H1 (cell line): ENCODE measurements at regions not wholly inside any gene's neighbourhood (a gene's known extent, or its start where the extent isn't known, plus 50 kb on each side); places are given as distances from the start of the nearest gene placed in this dataset.

Experiments used
- CTCF ChIA-PET: fragments of 300-600 bp; sonication (Branson Sonifier 250); formaldehyde crosslinking; loops from one replicate; lab custom pipeline; 2021; ENCODE audit not compliant: partially characterized antibody; lab: Charles Lee
- POLR2A ChIA-PET: fragments of 300-600 bp; sonication (Branson Sonifier 250); formaldehyde crosslinking; loops from one replicate; lab custom pipeline; 2021; ENCODE audit warnings: inconsistent platforms; ENCODE audit not compliant: partially characterized antibody; lab: Charles Lee
- DNase-seq, 2 experiments: peaks; one replicate each; pipeline versions ENCODE4 v3.0.0 to v3.0.0-alpha.2; 2010 to 2022; ENCODE audit warnings: low spot score in 2 of 2, low read depth in 1 of 2, mixed read lengths in 1 of 2
- FAIRE-seq: peaks from 2 replicates; lab custom pipeline; 2011; peaks lifted over from hg19 to GRCh38; lab: Jason Lieb, UNC
- H2AFZ ChIP-seq: 2 replicates; pipeline ENCODE4 v1.8.1; 2012; ENCODE audit warnings: low read length, inconsistent platforms
- H2AK5ac ChIP-seq: 2 replicates; pipeline ENCODE4 v1.6.1; 2013; ENCODE audit warnings: low read depth, low read length
- H2BK120ac ChIP-seq: replicated peaks from 2 replicates; pipeline ENCODE3; 2013; ENCODE audit warnings: low read depth, low read length, inconsistent platforms
- H2BK12ac ChIP-seq: 2 replicates; pipeline ENCODE4 v1.6.1; 2013; ENCODE audit warnings: low read depth, low read length
- H2BK15ac ChIP-seq: 2 replicates; pipeline ENCODE4 v1.6.1; 2013; ENCODE audit warnings: low read length
- H2BK20ac ChIP-seq: 2 replicates; pipeline ENCODE4 v1.6.1; 2013; ENCODE audit warnings: low read length
- H2BK5ac ChIP-seq: 2 replicates; pipeline ENCODE4 v1.6.1; 2013; ENCODE audit warnings: low read depth, low read length
- H3K14ac ChIP-seq: 2 replicates; pipeline ENCODE4 v1.6.1; 2013; ENCODE audit warnings: inconsistent platforms; ENCODE audit not compliant: insufficient read length
- H3K18ac ChIP-seq: 2 replicates; pipeline ENCODE4 v1.6.1; 2013; ENCODE audit warnings: low read length; ENCODE audit errors: extremely low read depth
- H3K23ac ChIP-seq: 2 replicates; pipeline ENCODE4 v1.6.1; 2013; ENCODE audit warnings: inconsistent platforms; ENCODE audit not compliant: insufficient read length
- H3K23me2 ChIP-seq: 2 replicates; pipeline ENCODE4 v1.6.1; 2013; ENCODE audit warnings: low read depth, low read length
- H3K27ac ChIP-seq: 2 replicates; pipeline ENCODE4 v1.6.1; 2011; ENCODE audit warnings: low read depth, low read length, inconsistent platforms
- H3K27me3 ChIP-seq, 4 experiments: replicated peaks in 1 of 4; 1 replicate in 1 of 4; 2 replicates in 3 of 4; pipeline versions ENCODE4 v1.6.1 to v1.8.1; 2011 to 2013; ENCODE audit warnings: low read length in 3 of 4, mild to moderate bottlenecking in 3 of 4, inconsistent platforms in 2 of 4, mixed read lengths in 2 of 4, moderate library complexity in 1 of 4; ENCODE audit not compliant: control insufficient read depth in 3 of 4, insufficient read depth in 3 of 4; ENCODE audit errors: extremely low read depth in 1 of 4
- H3K36me3 ChIP-seq, 4 experiments: 2 replicates each; pipeline versions ENCODE4 v1.6.1 to v1.8.1; 2011 to 2013; ENCODE audit warnings: mild to moderate bottlenecking in 4 of 4, low read length in 3 of 4, moderate library complexity in 2 of 4, control low read depth in 1 of 4, inconsistent platforms in 1 of 4; ENCODE audit not compliant: insufficient read depth in 4 of 4, control insufficient read depth in 2 of 4
- H3K4ac ChIP-seq: replicated peaks from 2 replicates; pipeline ENCODE3; 2013; ENCODE audit warnings: low read length, low read depth, mixed read lengths, inconsistent platforms; ENCODE audit not compliant: insufficient read length
- H3K4me1 ChIP-seq, 4 experiments: replicated peaks in 1 of 4; 1 replicate in 1 of 4; 2 replicates in 3 of 4; pipeline versions ENCODE4 v1.6.1 to v1.8.1; 2011 to 2013; ENCODE audit warnings: low read length in 3 of 4, inconsistent platforms in 2 of 4, mixed read lengths in 1 of 4; ENCODE audit not compliant: insufficient read depth in 4 of 4, control insufficient read depth in 3 of 4
- H3K4me2 ChIP-seq, 2 experiments: 2 replicates each; pipeline versions ENCODE4 v1.6.1 to v1.8.1; 2011 to 2013; ENCODE audit warnings: low read depth in 2 of 2, low read length in 2 of 2, control low read depth in 1 of 2, inconsistent platforms in 1 of 2, mild to moderate bottlenecking in 1 of 2; ENCODE audit not compliant: insufficient read depth in 1 of 2
- H3K4me3 ChIP-seq, 4 experiments: fragments of 200-600, 300-600 bp in 1 of 4; sonication (generic), shearing (Covaris generic), sonication (Bioruptor Twin) in 1 of 4; 2 replicates each; pipeline versions ENCODE4 v1.5.1 to v1.8.1; 2011 to 2016; ENCODE audit warnings: low read length in 4 of 4, low read depth in 3 of 4, control low read depth in 2 of 4, inconsistent platforms in 2 of 4, mild to moderate bottlenecking in 2 of 4, mixed read lengths in 1 of 4, moderate library complexity in 1 of 4; ENCODE audit not compliant: insufficient read depth in 2 of 4; ENCODE audit errors: extremely low read depth in 1 of 4
- H3K56ac ChIP-seq: replicated peaks from 2 replicates; pipeline ENCODE3; 2013; ENCODE audit warnings: low read depth, mild to moderate bottlenecking, mixed read lengths, low read length, inconsistent platforms; ENCODE audit not compliant: insufficient read length
- H3K79me1 ChIP-seq: 2 replicates; pipeline ENCODE4 v1.6.1; 2013; ENCODE audit warnings: low read depth, low read length, control low read depth
- H3K79me2 ChIP-seq, 2 experiments: 2 replicates each; pipeline versions ENCODE4 v1.6.1 to v1.8.1; 2012 to 2013; ENCODE audit warnings: low read length in 2 of 2, mild to moderate bottlenecking in 2 of 2, inconsistent platforms in 1 of 2; ENCODE audit not compliant: insufficient read depth in 2 of 2, control insufficient read depth in 1 of 2
- H3K9ac ChIP-seq, 4 experiments: replicated peaks in 1 of 4; 1 replicate in 1 of 4; 2 replicates in 3 of 4; pipeline versions ENCODE4 v1.6.1 to v1.8.1; 2011 to 2013; ENCODE audit warnings: low read depth in 3 of 4, low read length in 3 of 4, control low read depth in 2 of 4, mild to moderate bottlenecking in 2 of 4, moderate library complexity in 2 of 4, inconsistent platforms in 1 of 4; ENCODE audit errors: extremely low read depth in 1 of 4
- H3K9me3 ChIP-seq, 2 experiments: 2 replicates each; pipeline versions ENCODE4 v1.6.1 to v1.8.1; 2012 to 2013; ENCODE audit warnings: mild to moderate bottlenecking in 2 of 2, moderate library complexity in 2 of 2, control low read depth in 1 of 2, inconsistent platforms in 1 of 2, low read depth in 1 of 2, low read length in 1 of 2, mixed read lengths in 1 of 2; ENCODE audit not compliant: insufficient read depth in 2 of 2
- H4K20me1 ChIP-seq, 2 experiments: replicated peaks in 1 of 2; 2 replicates each; pipeline versions ENCODE3 to v1.8.1; 2011 to 2013; ENCODE audit warnings: inconsistent platforms in 2 of 2, low read length in 2 of 2, mild to moderate bottlenecking in 1 of 2; ENCODE audit not compliant: insufficient read depth in 2 of 2, control insufficient read depth in 1 of 2
- H4K5ac ChIP-seq: 2 replicates; pipeline ENCODE4 v1.6.1; 2013; ENCODE audit warnings: low read length, low read depth, mixed read lengths, inconsistent platforms; ENCODE audit not compliant: insufficient read length
- H4K8ac ChIP-seq: 2 replicates; pipeline ENCODE4 v1.8.0; 2013; ENCODE audit warnings: mild to moderate bottlenecking, moderate library complexity, low read length, inconsistent platforms; ENCODE audit not compliant: insufficient read depth; ENCODE audit errors: extremely low read depth
- H4K91ac ChIP-seq: replicated peaks from 2 replicates; pipeline ENCODE3; 2013; ENCODE audit warnings: low read length, mixed read lengths, inconsistent platforms; ENCODE audit not compliant: insufficient read length
- CBX8 ChIP-seq: fragments of 300-800, 300-1000 bp; sonication (generic); IDR thresholded peaks from 2 replicates; pipeline ENCODE4 v1.7.1; 2016; ENCODE audit warnings: low read depth, low read length, borderline replicate concordance
- GABPA ChIP-seq: IDR thresholded peaks from 2 replicates; pipeline ENCODE4 v1.6.1; 2011; ENCODE audit warnings: mild to moderate bottlenecking, low read length, moderate library complexity, borderline replicate concordance; ENCODE audit not compliant: insufficient read depth
- HDAC2 ChIP-seq, 2 experiments: fragments of 300-600 bp in 1 of 2; sonication (generic) in 1 of 2; IDR thresholded peaks; 2 replicates each; pipeline ENCODE4 v1.6.1; 2011 to 2012; ENCODE audit warnings: low read depth in 2 of 2, low read length in 2 of 2, mild to moderate bottlenecking in 2 of 2, moderate library complexity in 2 of 2, borderline replicate concordance in 1 of 2, inconsistent platforms in 1 of 2
- JUN ChIP-seq: IDR thresholded peaks from 2 replicates; pipeline ENCODE4 v1.6.1; 2011; ENCODE audit warnings: low read depth, mild to moderate bottlenecking, improper control_type of control experiment, low read length
- KDM1A ChIP-seq: fragments of 200-600, 300-600 bp; sonication (generic); IDR thresholded peaks from 2 replicates; pipeline ENCODE4 v1.7.1; 2016; ENCODE audit warnings: mild to moderate bottlenecking, low read length, borderline replicate concordance
- POLR2A ChIP-seq, 2 experiments: IDR thresholded peaks; 1 replicate in 1 of 2; 2 replicates in 1 of 2; pipeline ENCODE4 v1.6.1; 2011; ENCODE audit warnings: low read depth in 2 of 2, low read length in 2 of 2, mild to moderate bottlenecking in 2 of 2; ENCODE audit errors: control extremely low read depth in 1 of 2
- POU5F1 ChIP-seq: IDR thresholded peaks from 2 replicates; pipeline ENCODE4 v1.6.1; 2011; ENCODE audit warnings: low read depth, mild to moderate bottlenecking, low read length, moderate library complexity
- SIN3A ChIP-seq, 2 experiments: IDR thresholded peaks in 1 of 2; conservative IDR thresholded peaks in 1 of 2; 2 replicates each; pipeline ENCODE4 v1.6.1; 2011 to 2012; ENCODE audit warnings: low read length in 2 of 2, improper control_type of control experiment in 1 of 2, low read depth in 1 of 2, mild to moderate bottlenecking in 1 of 2
- SP4 ChIP-seq: IDR thresholded peaks from 2 replicates; pipeline ENCODE4 v1.6.1; 2012; ENCODE audit warnings: low read length, inconsistent platforms
- SUZ12 ChIP-seq: fragments of 200-600 bp; sonication (generic); IDR thresholded peaks from 2 replicates; pipeline ENCODE4 v1.6.1; 2012; ENCODE audit warnings: mild to moderate bottlenecking, inconsistent platforms, low read length, moderate library complexity, mixed read lengths
- TCF12 ChIP-seq: IDR thresholded peaks from 2 replicates; pipeline ENCODE4 v1.6.1; 2011; ENCODE audit warnings: low read depth, mild to moderate bottlenecking, low read length
- TEAD4 ChIP-seq: IDR thresholded peaks from 2 replicates; pipeline ENCODE4 v1.6.1; 2012; ENCODE audit warnings: low read depth, low read length, inconsistent platforms, mixed read lengths
- WGBS, 2 experiments: shearing (Covaris generic) in 1 of 2; methylation state at CpG; one replicate each; pipeline versions ENCODE4 v1.1.6 to v1.1.7; 2013 to 2015; ENCODE audit warnings: low lambda C conversion rate in 2 of 2, mixed read lengths in 2 of 2, inconsistent platforms in 1 of 2, low coverage in 1 of 2, missing lambda C conversion rate in 1 of 2; ENCODE audit not compliant: insufficient replicate concordance in 2 of 2, insufficient coverage in 1 of 2, insufficient read length in 1 of 2; ENCODE audit errors: extremely low coverage in 1 of 2, missing lambda C conversion rate in 1 of 2; 5-methylcytosine and 5-hydroxymethylcytosine counted together

DNA sequence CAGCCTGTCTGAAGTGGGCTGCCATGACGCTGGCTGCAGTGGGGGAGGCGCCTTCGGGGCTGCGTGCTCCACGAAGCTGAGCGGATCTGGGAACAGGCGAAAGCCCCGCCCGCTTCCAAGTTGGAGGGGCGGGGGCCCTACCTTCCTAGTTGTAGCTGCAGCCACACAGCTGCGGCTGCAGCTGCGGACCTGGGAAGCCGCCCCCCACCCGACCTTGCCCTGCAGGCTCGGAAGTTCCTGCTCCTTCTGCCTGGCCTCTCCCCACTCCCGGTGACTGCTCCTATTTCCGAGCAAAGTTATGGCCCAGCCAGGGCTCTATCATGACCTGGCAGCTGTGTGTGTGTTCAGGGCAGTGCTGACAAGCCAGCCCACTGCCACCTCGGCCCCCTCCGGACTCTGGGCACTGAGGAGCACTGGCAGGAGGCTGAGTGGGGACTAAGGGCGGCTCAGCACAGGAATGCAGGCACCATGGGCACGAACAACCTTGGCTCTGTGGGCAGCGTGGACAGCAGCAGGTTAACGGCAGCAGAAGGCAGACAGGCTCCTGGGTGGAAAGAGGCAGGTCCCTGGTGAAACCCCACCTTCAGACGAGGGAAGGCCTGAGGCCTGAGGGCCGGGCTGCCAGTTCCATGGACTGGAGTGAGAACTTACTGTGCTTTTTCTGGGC lies 352.4 kb upstream of the TMCO5A start:
- Histone ChIP-seq H2AK5ac (no peak overlapping the region), H3K23ac (no peak overlapping the region), H4K8ac (no peak overlapping the region; the same call in 1 of the 2 replicates), H3K36me3 (no peaks in the 10 kb centered on the region), H2BK12ac (no peak overlapping the region), H2AFZ (no peak overlapping the region), H2BK15ac (no peak overlapping the region), H3K4ac (no peak overlapping the region), H2BK20ac (no peak overlapping the region), H2BK5ac (no peak overlapping the region), H4K91ac (no peak overlapping the region), H3K27ac (no peak overlapping the region), H3K79me2 (no peaks in the 10 kb centered on the region)
- 82% methylated on average over 23 of the region's 25 CpGs; no CpG with 5 or more reads in 1 of the 2 experiments for WGBS, 2 experiments
- DNase-seq = no peak
- no peak for TF ChIP-seq CBX8
- TF ChIP-seq SIN3A (conservative IDR thresholded peaks at IDR 0.05 in 1 of 2, IDR thresholded peaks at IDR 0.05 in 1 of 2; ENCODE audit: low read depth in 1 of 2, low read length in 2 of 2) = no peak
- no peak for TF ChIP-seq SP4
- TF ChIP-seq POU5F1 = no peak
- TF ChIP-seq KDM1A = no peak
- TF ChIP-seq POLR2A (IDR thresholded peaks at IDR 0.05; ENCODE audit: control extremely low read depth in 1 of 2, low read depth in 2 of 2, low read length in 2 of 2) = no peak
- no peak for TF ChIP-seq SUZ12
- TF ChIP-seq TCF12 = no peak
- no peak for TF ChIP-seq GABPA
- TF ChIP-seq JUN = no peak
- TF ChIP-seq TEAD4 = no peak
- TF ChIP-seq HDAC2 (IDR thresholded peaks at IDR 0.05; ENCODE audit: borderline replicate concordance in 1 of 2, low read depth in 2 of 2, low read length in 2 of 2) = no peak
- TF ChIP-seq, all 59 proteins: peak for 0
- Histone ChIP-seq H3K9me3 (no peaks in the 10 kb centered on the region; a peak in 1 of 4 replicates), H3K23me2 (no peaks in the 10 kb centered on the region), H3K79me1 (no peaks in the 10 kb centered on the region), H3K4me2 (no peak overlapping the region), H3K4me1 (no peaks in the 10 kb centered on the region; a peak in 1 of 7 replicates), H4K20me1 (no peaks in the 10 kb centered on the region), H3K27me3 (no peaks in the 10 kb centered on the region), H3K18ac (no peak overlapping the region), H3K56ac (no peak overlapping the region), H2BK120ac (no peak overlapping the region), H3K14ac (no peak overlapping the region), H3K4me3 (no peak overlapping the region), H4K5ac (no peak overlapping the region), H3K9ac (no peak overlapping the region)
- ChIA-PET CTCF (interaction anchor here (0.6 kb wide), 1 partner anchor 273 kb away, joined by 3 read pairs; no protein-coding TSS in a partner anchor), POLR2A (no interaction called here)
- FAIRE-seq = no peak
